Midbrain (tissue), 1 donor: ENCODE measurements at regions not wholly inside any gene's neighbourhood (a gene's known extent, or its start where the extent isn't known, plus 50 kb on each side); places are given as distances from the start of the nearest gene placed in this dataset.
"Not testable (repeated sequence)": the region's sequence is repeated elsewhere in the genome, so short reads cannot be mapped to it uniquely, and the experiment has no call there.

Source experiments
- DNase-seq: peaks from one replicate; lab custom pipeline; 2025; lab: John Stamatoyannopoulos, UW

- DNase-seq = no peak
These were observed 258.1 kb downstream of the C11orf87 start for GRCh38 chr11:109680127-109680526.

- not testable (repeated sequence) for DNase-seq
These were observed 260.8 kb downstream of the C11orf87 start for GRCh38 chr11:109682788-109683187.

- no peak for DNase-seq
These were observed 273.7 kb downstream of the C11orf87 start for GRCh38 chr11:109695696-109696095.

- DNase-seq = no peak
These were observed 274.4 kb downstream of the C11orf87 start for GRCh38 chr11:109696191-109696897.

GRCh38 chr11:109697140-109697843 is 275.3 kb downstream of the C11orf87 start:
- no peak for DNase-seq

GRCh38 chr11:109698237-109698636 is 276.2 kb downstream of the C11orf87 start:
- no peak for DNase-seq

DNA sequence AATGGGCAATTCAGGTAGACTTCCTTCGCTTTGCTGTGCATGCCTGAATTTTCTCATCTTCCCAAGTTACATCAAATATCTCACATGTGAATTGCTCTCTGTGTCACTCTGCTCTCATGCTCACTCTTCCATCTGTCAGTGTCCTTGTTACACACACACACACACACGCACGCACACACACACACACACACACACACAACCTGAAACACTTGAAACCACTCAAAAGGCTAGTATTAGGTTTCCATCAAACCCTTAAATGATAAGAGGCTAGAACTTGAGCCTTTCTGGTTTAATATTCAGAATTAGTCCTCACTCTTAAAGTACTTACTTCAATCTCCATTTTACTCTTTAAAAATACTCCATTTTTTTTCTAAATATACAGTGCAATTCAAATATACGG is 282.4 kb downstream of the C11orf87 start:
- DNase-seq = no peak

DNA sequence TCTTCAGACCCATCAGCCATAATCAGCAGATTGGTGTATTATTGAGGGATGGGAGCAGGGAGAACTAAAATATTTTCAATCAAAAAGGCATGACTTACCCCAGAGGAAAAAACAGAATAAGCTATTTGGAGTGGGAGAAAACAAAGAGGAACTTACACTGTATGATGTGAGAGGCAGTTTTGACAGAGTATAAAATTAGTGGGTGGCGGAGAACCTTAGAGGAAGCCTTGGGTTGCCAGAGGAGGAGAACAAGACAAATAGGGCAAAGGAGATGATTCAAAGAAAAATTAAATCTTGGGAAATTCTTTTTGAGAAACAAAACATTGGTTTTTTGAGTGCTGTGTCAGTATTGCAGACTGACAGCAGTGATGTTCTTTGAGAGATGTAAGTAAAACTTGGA is 285.0 kb downstream of the C11orf87 start:
- no peak for DNase-seq

- DNase-seq = no peak
These were observed 285.4 kb downstream of the C11orf87 start for GRCh38 chr11:109707411-109707810.

DNA sequence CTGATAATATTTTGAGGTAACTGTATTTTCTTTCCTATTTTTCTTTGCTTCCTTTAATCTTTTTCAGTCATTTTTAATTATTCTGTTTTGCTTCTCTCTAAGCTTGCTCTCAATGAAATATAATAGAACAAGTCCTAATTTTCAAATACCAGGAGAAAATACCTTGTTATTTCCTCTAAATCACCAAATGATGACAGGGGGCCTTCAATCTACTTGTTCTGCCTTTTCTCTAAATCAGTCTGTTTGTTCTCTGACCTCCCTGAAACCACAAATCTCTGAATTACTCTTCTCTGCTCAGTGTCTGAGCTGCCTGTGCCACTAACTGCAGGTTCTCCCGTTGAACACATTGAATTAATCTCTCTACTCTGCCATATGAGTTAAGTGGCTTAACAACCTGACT is 286.2 kb downstream of the C11orf87 start:
- no peak for DNase-seq

DNA sequence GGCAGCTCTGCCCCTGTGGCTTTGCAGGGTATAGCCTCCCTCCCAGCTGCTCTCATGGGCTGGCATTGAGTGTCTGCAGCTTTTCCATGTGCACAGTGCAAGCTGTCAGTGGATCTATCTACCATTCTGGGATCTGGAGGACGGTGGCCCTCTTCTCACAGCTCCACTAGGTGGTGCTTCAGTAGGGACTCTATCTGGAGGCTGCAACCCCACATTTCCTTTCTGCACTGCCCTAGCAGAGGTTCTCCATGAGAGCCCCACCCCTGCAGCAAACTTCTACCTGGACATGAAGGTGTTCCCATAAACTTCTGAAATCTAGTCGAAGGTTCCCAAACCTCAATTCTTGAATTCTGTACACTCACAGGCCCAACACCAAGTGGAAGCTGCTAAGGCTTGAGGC is 292.5 kb downstream of the C11orf87 start:
- DNase-seq = not testable (repeated sequence)

DNA sequence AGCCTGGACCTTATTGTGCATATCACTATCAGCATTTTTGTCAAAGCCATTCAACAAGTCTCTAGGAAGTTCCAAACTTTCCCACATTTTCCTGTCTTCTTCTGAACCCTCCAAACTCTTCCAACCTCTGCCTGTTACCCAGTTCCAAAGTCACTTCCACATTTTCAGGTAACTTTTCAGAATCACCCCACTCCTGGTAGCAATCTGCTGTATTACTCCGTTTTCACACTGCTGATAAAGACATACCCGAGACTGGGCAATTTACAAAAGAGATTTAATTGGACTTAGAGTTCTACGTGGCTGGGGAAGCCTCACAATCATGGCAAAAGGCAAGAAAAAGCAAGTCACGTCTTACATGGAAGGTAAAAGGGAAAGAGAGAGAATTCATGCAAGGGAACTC is 293.4 kb downstream of the C11orf87 start:
- DNase-seq = not testable (repeated sequence)

DNA sequence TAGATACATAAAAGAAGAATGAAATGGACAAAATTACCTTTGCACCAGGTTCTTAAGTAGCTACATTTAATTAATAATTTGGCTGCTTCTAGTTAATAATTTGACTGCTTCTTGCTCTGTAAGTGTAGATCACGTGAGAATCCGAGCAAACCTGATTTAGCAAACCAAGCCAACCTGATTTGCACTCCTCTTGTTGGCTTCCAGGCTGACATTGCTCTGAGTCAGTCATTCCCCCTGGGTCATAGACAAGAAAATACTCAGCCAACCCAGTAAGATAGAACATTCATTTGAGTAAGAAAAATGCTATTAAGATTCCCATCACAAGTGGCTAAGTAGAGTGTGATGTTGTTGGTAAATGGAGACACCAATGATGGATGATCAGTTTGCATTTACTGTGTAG is 304.1 kb downstream of the C11orf87 start:
- no peak for DNase-seq

DNA sequence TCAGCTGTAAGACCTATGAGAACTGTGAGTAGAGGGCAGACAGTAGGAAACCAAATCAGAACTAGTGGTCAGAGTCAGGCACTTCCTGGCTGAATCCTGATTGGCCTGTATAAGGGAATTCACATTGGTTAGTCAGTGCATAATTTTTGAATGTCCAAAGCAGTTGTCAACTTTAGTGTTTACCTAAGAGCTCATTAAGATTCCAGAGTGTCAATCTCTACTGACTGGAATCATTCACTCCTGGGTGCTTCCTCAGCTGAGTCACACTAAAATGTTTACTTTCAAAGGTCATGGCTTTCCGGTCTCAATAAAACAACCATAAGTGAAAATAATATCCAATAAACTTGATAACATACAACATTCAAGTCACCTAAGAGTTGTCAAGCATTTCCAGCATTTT is 306.1 kb downstream of the C11orf87 start:
- DNase-seq = no peak

GRCh38 chr11:109729761-109730160 is 307.8 kb downstream of the C11orf87 start:
- no peak for DNase-seq

- DNase-seq = no peak
These were observed 308.7 kb downstream of the C11orf87 start for GRCh38 chr11:109730669-109731068.

DNA sequence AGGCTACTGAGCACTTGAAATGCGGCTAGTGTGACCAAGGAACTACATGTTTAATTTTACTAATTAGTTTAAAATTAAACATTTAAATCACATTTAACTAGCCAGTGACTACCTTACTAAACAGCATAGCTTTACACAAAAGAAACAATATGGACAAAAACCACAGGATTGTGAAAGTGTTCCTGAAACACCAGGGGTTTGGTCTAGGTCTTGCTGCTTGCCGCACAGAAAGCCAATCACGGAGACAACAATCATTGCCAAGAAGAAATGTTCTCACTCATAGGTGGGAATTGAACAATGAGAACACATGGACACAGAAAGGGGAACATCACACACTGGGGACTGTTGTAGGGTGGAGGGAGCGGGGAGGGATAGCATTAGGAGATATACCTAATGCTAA is 309.5 kb downstream of the C11orf87 start:
- DNase-seq = no peak

DNA sequence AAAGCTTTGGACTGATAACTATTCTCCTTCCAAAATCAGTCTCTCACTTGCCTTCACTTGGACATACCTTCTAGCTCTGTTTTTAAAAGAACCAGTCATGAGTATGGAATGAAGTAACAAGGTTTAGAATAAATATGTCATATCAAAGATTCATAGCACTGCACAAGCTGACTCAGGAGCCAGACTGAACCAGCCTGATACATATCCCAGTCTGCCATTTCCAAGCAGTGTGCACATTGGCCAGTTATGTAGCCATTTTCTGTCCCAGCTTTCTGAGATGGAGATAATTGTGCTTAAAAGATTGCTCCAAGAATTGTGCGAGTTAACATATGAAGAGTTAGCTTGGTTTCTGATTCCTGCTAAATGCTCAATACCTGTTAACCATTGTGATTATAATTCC is 311.3 kb downstream of the C11orf87 start:
- DNase-seq = no peak

DNA sequence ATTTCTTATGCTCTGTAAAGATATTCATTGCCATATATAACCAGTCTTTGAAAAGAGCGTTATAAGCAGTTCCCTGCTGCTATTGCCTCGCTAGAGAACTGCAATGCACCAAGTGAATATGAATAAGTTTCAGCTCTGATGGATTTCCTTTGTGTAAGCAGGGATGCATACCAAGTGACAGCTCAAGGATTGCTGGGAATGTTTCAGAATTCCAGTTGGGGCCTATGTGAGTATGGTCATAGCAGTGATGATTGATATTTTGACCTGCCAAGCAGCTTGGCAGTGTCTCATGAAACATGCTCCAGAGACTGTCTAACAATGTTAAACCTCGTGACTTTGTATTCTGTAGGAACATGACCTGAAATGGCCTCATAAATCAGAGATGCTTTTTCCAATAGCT is 312.6 kb downstream of the C11orf87 start:
- no peak for DNase-seq

GRCh38 chr11:109735128-109735527 is 313.1 kb downstream of the C11orf87 start:
- no peak for DNase-seq

GRCh38 chr11:109739379-109739778 is 317.4 kb downstream of the C11orf87 start:
- no peak for DNase-seq

DNA sequence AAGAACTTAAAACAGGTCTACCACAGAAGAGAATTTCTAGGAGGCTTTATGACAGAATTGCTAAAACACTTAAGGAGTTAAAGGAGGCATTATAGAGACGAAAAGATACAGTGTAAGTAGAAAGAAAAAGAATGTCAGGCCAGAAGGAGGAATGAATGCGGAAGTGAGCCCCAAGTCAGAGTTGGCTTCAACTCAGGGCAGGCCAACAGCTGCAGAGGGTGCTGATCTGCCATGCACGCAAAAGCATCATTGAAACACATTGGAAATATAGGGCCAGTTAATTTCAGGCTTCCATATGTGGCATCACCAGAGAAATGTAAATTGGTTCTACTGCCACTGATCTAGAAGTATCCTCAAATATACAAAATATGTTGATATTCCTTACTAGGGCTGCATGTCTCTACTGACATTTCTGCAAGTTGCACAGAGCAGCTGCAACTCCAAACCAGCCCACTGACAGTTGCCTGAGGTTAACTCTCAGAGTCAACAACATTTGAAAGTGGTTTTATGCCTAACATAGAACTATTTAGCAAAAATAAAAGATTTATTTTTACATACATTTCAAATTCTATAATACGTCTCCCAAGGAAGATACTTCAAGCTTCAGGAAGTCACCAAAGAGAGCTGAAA is 324.1 kb downstream of the C11orf87 start:
- no peak for DNase-seq

- no peak for DNase-seq
These were observed 325.8 kb downstream of the C11orf87 start for GRCh38 chr11:109747839-109748238.
